HCT116 (cell line): ENCODE measurements at regions not wholly inside any gene's neighbourhood (a gene's known extent, or its start where the extent isn't known, plus 50 kb on each side); places are given as distances from the start of the nearest gene placed in this dataset.

Experiments
- ATAC-seq: fragments of 200-7000 bp; cut with Tn5 transposase; 2 replicates; pipeline ENCODE4 v1.9.1; 2020; ENCODE audit warnings: mild to moderate bottlenecking, moderate library complexity
- BruUV-seq: library from RNA; stranded (reverse); fragments of 400-500 nt; replicated peaks from 2 replicates; lab custom pipeline; 2021; lab: Mats Ljungman, UMichigan
- CTCF ChIA-PET: fragments of 300-600 bp; sonication (Branson Sonifier 250); formaldehyde crosslinking; loops from one replicate; lab custom pipeline; 2021; ENCODE audit warnings: antibody characterized with exemption; lab: Charles Lee
- POLR2A ChIA-PET: fragments of 300-600, 350-600 bp; sonication (Branson Sonifier 250); formaldehyde crosslinking; loops from one replicate; lab custom pipeline; 2021; ENCODE audit warnings: antibody characterized with exemption; lab: Charles Lee
- RAD21 ChIA-PET, 2 experiments: fragments of 300-600 bp; sonication (Branson Sonifier 250); formaldehyde crosslinking; loops; one replicate each; lab custom pipeline; 2023; ENCODE audit warnings: low total read pairs in 2 of 2; ENCODE audit not compliant: uncharacterized antibody in 2 of 2, unreplicated experiment in 2 of 2, low non-redundant PET in 1 of 2; lab: Charles Lee
- DNase-seq: peaks from one replicate; pipeline ENCODE4 v3.0.0-alpha.2; 2010; ENCODE audit warnings: low read depth, low spot score
- H2AFZ ChIP-seq: fragments of 200-600 bp; shearing (Covaris generic), sonication (generic); 2 replicates; pipeline ENCODE4 v1.6.1; 2017; ENCODE audit warnings: low read depth, mixed run types, mixed read lengths, antibody characterized with exemption, low read length; ENCODE audit not compliant: poor library complexity, severe bottlenecking
- H3K27ac ChIP-seq: 2 replicates; pipeline ENCODE4 v1.5.1; 2012; ENCODE audit warnings: low read depth, low read length
- H3K27me3 ChIP-seq: fragments of 200-600 bp; sonication (generic); 2 replicates; pipeline ENCODE4 v1.6.1; 2016; ENCODE audit warnings: mixed run types, low read length, mixed read lengths; ENCODE audit not compliant: insufficient read depth
- H3K36me3 ChIP-seq, 2 experiments: fragments of 200-500 bp in 1 of 2; fragments of 200-600 bp in 1 of 2; sonication (Bioruptor generic) in 1 of 2; sonication (generic) in 1 of 2; 2 replicates each; pipeline versions ENCODE4 v1.5.1 to v1.6.1; 2014 to 2016; ENCODE audit warnings: low read length in 2 of 2, inconsistent platforms in 1 of 2, mixed read lengths in 1 of 2, mixed run types in 1 of 2; ENCODE audit not compliant: insufficient read depth in 2 of 2, control insufficient read depth in 1 of 2
- H3K4me1 ChIP-seq, 2 experiments: fragments of 200-600 bp in 1 of 2; sonication (generic) in 1 of 2; 2 replicates each; pipeline versions ENCODE4 v1.5.1 to v1.6.1; 2012 to 2017; ENCODE audit warnings: low read length in 2 of 2, inconsistent platforms in 1 of 2, mild to moderate bottlenecking in 1 of 2, mixed read lengths in 1 of 2, mixed run types in 1 of 2, moderate library complexity in 1 of 2; ENCODE audit not compliant: insufficient read depth in 2 of 2, control insufficient read depth in 1 of 2
- H3K4me2 ChIP-seq: fragments of 200-600 bp; sonication (generic); 2 replicates; pipeline ENCODE4 v1.6.1; 2017; ENCODE audit warnings: mixed run types, low read length, mixed read lengths
- H3K4me3 ChIP-seq, 2 experiments: fragments of 200-600 bp in 1 of 2; sonication (generic) in 1 of 2; replicated peaks in 1 of 2; 2 replicates each; pipeline ENCODE4 v1.5.1; 2011 to 2016; ENCODE audit warnings: low read length in 2 of 2, control low read depth in 1 of 2, low read depth in 1 of 2, mild to moderate bottlenecking in 1 of 2, mixed read lengths in 1 of 2, mixed run types in 1 of 2
- H3K79me2 ChIP-seq: fragments of 200-600 bp; sonication (generic); 2 replicates; pipeline ENCODE4 v1.6.1; 2017; ENCODE audit warnings: mild to moderate bottlenecking, mixed run types, low read length, moderate library complexity, mixed read lengths; ENCODE audit not compliant: insufficient read depth
- H3K9ac ChIP-seq: fragments of 200-600 bp; sonication (generic); 2 replicates; pipeline ENCODE4 v1.6.1; 2016; ENCODE audit warnings: low read length, mixed read lengths
- H3K9me2 ChIP-seq: fragments of 200-600 bp; sonication (generic), shearing (Covaris generic); 2 replicates; pipeline ENCODE4 v1.6.1; 2017; ENCODE audit warnings: mixed run types, mild to moderate bottlenecking, moderate library complexity; ENCODE audit not compliant: insufficient read depth
- H3K9me3 ChIP-seq, 2 experiments: fragments of 200-500 bp in 1 of 2; fragments of 200-600 bp in 1 of 2; sonication (Bioruptor generic) in 1 of 2; sonication (generic) in 1 of 2; 2 replicates each; pipeline ENCODE4 v1.6.1; 2014 to 2017; ENCODE audit warnings: low read length in 2 of 2, mixed read lengths in 2 of 2, inconsistent platforms in 1 of 2, low read depth in 1 of 2, mild to moderate bottlenecking in 1 of 2, mixed run types in 1 of 2, moderate library complexity in 1 of 2; ENCODE audit not compliant: control insufficient read depth in 1 of 2, insufficient read depth in 1 of 2
- H4K20me1 ChIP-seq: fragments of 200-600 bp; sonication (generic), shearing (Covaris generic); 2 replicates; pipeline ENCODE4 v1.6.1; 2017; ENCODE audit warnings: mixed run types, mild to moderate bottlenecking, moderate library complexity; ENCODE audit not compliant: insufficient read depth
- ATF3 ChIP-seq: IDR thresholded peaks from 2 replicates; pipeline ENCODE4 v1.6.1; 2012
- CBX3 ChIP-seq: IDR thresholded peaks from 2 replicates; pipeline ENCODE4 v1.6.1; 2012; ENCODE audit warnings: low read depth
- CEBPB ChIP-seq: IDR thresholded peaks from 2 replicates; pipeline ENCODE4 v1.6.1; 2012; ENCODE audit warnings: low read depth
- EGR1 ChIP-seq: IDR thresholded peaks from 2 replicates; pipeline ENCODE4 v1.6.1; 2012; ENCODE audit warnings: low read depth
- EZH2 ChIP-seq: fragments of 200-600 bp; sonication (generic); IDR thresholded peaks from 2 replicates; pipeline ENCODE4 v1.6.1; 2017; ENCODE audit warnings: antibody characterized with exemption, mixed run types
- EZH2phosphoT487 ChIP-seq: fragments of 200-600 bp; IDR thresholded peaks from 2 replicates; pipeline ENCODE4 v1.6.1; 2018; ENCODE audit warnings: antibody characterized with exemption, borderline replicate concordance
- FOSL1 ChIP-seq: IDR thresholded peaks from 2 replicates; pipeline ENCODE4 v1.6.1; 2012; ENCODE audit warnings: low read depth
- POLR2A ChIP-seq: IDR thresholded peaks from 2 replicates; pipeline ENCODE4 v1.7.0; 2011; ENCODE audit warnings: borderline replicate concordance; ENCODE audit not compliant: insufficient read depth, insufficient read length; ENCODE audit errors: extremely low read depth
- POLR2AphosphoS5 ChIP-seq: IDR thresholded peaks from 2 replicates; pipeline ENCODE4 v1.6.1; 2011; ENCODE audit warnings: mild to moderate bottlenecking, low read depth, low read length, moderate library complexity
- RAD21 ChIP-seq: IDR thresholded peaks from 2 replicates; pipeline ENCODE4 v1.6.1; 2012; ENCODE audit warnings: low read depth, mild to moderate bottlenecking
- TCF7L2 ChIP-seq: IDR thresholded peaks from 2 replicates; pipeline ENCODE4 v1.7.0; 2011; ENCODE audit warnings: borderline replicate concordance, inconsistent platforms; ENCODE audit not compliant: insufficient read depth, insufficient read length; ENCODE audit errors: extremely low read depth
- YY1 ChIP-seq: IDR thresholded peaks from 2 replicates; pipeline ENCODE4 v1.6.1; 2011; ENCODE audit warnings: low read length, low read depth, moderate library complexity, mild to moderate bottlenecking; ENCODE audit not compliant: insufficient replicate concordance; ENCODE audit errors: extremely low read depth
- ZFX ChIP-seq: fragments of 450-650 bp; IDR thresholded peaks from 2 replicates; pipeline ENCODE4 v1.6.1; 2017
- ZNF274 ChIP-seq: fragments of 200-500 bp; sonication (Bioruptor generic); IDR thresholded peaks from 2 replicates; pipeline ENCODE4 v1.6.1; 2014; ENCODE audit warnings: mild to moderate bottlenecking, low read depth, low read length, inconsistent platforms
- intact Hi-C: fragments of 100-400 bp; cut with micrococcal nuclease; formaldehyde crosslinking; loops from 2 replicates; pipeline ENCODE4 v1.10.0; 2022

GRCh38 chr22:26952451-26953011 is 295.1 kb downstream of the MIAT start:
- no peak for ATAC-seq
- CTCF ChIA-PET: no interaction called here
- no peak overlapping the region for H3K27ac ChIP-seq
- no peak for DNase-seq
- POLR2A ChIA-PET: no interaction called here
- H3K27me3 ChIP-seq: peaks cover 55% of the 10 kb centered on the region
- H3K9ac ChIP-seq: no peak overlapping the region
- RAD21 ChIA-PET: no interaction called here
- no peak overlapping the region for H3K4me2 ChIP-seq
- H3K9me2 ChIP-seq: no peaks in the 10 kb centered on the region
- H3K36me3 ChIP-seq: no peaks in the 10 kb centered on the region
- no TSS peak for BruUV-seq
- H2AFZ ChIP-seq: no peak overlapping the region
- H3K4me1 ChIP-seq: no peaks in the 10 kb centered on the region
- TF ChIP-seq ATF3: no peak
- TF ChIP-seq TCF7L2: no peak
- TF ChIP-seq ZFX: no peak
- TF ChIP-seq EZH2: no peak
- TF ChIP-seq EGR1: no peak
- no peak for TF ChIP-seq POLR2AphosphoS5
- TF ChIP-seq YY1: no peak
- no peak for TF ChIP-seq EZH2phosphoT487
- TF ChIP-seq CBX3: no peak
- TF ChIP-seq RAD21: no peak
- TF ChIP-seq POLR2A: no peak
- no peak for TF ChIP-seq CEBPB
- no peak for TF ChIP-seq ZNF274
- TF ChIP-seq FOSL1: no peak
- H4K20me1 ChIP-seq: no peaks in the 10 kb centered on the region
- intact Hi-C loops: no loop called here
- H3K4me3 ChIP-seq: no peak overlapping the region
- no peaks in the 10 kb centered on the region for H3K9me3 ChIP-seq
- H3K79me2 ChIP-seq: no peaks in the 10 kb centered on the region
